GM12891 (cell line): ENCODE measurements at regions not wholly inside any gene's neighbourhood (a gene's known extent, or its start where the extent isn't known, plus 50 kb on each side); places are given as distances from the start of the nearest gene placed in this dataset.

Source experiments
- PAX5 ChIP-seq: IDR thresholded peaks from 2 replicates; pipeline ENCODE4 v1.6.1; 2011; ENCODE audit warnings: low read length, moderate library complexity, mild to moderate bottlenecking; ENCODE audit not compliant: insufficient read depth, severe bottlenecking
- POLR2A ChIP-seq: IDR thresholded peaks from 2 replicates; pipeline ENCODE4 v1.6.1; 2011; ENCODE audit warnings: low read depth, low read length, control low read depth
- POLR2AphosphoS5 ChIP-seq: IDR thresholded peaks from 2 replicates; pipeline ENCODE4 v1.6.1; 2011; ENCODE audit warnings: low read depth, low read length, control low read depth
- SPI1 ChIP-seq: IDR thresholded peaks from 2 replicates; pipeline ENCODE4 v1.6.1; 2011; ENCODE audit warnings: low read depth, low read length, control low read depth
- TAF1 ChIP-seq: IDR thresholded peaks from 2 replicates; pipeline ENCODE4 v1.6.1; 2011; ENCODE audit warnings: low read depth, low read length, control low read depth

DNA sequence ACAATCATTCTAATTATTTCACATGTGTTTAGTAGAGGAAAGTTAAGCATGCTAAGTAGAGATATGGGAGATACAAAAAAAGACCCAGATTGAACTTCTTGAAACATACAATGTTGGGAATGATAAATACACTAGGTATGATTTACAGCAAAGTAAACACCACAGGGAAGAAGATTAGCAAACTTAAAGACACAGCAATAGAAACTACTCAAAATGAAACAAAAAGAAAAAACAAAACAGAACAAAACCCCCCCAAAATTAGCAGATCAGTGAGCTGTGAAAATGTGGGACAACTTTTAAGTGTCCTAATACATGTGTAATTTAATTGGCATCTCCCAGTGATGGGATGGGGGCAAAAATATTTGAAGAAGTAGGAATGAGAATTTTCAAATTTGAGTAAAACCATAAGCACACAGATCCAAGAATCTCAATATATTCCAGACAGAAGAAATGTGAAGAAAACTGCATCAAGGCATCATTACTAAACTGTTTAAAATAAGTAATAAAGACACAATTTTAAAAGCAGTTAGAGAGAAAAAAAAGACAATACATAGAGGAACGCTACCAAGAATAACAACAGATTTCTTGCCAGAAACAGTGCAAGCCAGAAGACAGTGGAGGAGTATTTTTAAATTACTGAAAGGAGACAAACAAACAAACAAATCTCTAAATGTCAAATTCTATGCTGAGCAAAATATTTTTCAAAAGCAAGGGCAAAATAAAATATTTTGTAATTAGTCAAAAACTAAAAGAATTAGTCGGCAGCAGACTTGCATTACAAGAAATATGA lies 473.7 kb downstream of the QKI start:
- no peak for TF ChIP-seq POLR2A
- no peak for TF ChIP-seq TAF1
- TF ChIP-seq POLR2AphosphoS5: no peak
- no peak for TF ChIP-seq PAX5
- no peak for TF ChIP-seq SPI1
